ENCODE measurements at regions not wholly inside any gene's neighbourhood (a gene's known extent, or its start where the extent isn't known, plus 50 kb on each side); places are given as distances from the start of the nearest gene placed in this dataset.
"Not testable (repeated sequence)": the region's sequence is repeated elsewhere in the genome, so short reads cannot be mapped to it uniquely, and the experiment has no call there.

- not testable (repeated sequence) for DNase-seq (ENCODE audit: low spot score); ATAC-seq (ENCODE audit: low FRiP score)
Observed at GRCh38 chr16:21366998-21367397, 88.9 kb upstream of the CRYM start.

GRCh38 chr16:21365541-21365940 lies 87.5 kb upstream of the CRYM start:
- ATAC-seq (ENCODE audit: low FRiP score); DNase-seq (ENCODE audit: low spot score): not testable (repeated sequence)

GRCh38 chr16:21363550-21364223 lies 85.6 kb upstream of the CRYM start:
- DNase-seq (ENCODE audit: low spot score); ATAC-seq (ENCODE audit: low FRiP score): not testable (repeated sequence)

GRCh38 chr16:21361612-21362227 lies 83.6 kb upstream of the CRYM start:
- not testable (repeated sequence) for DNase-seq (ENCODE audit: low spot score)

GRCh38 chr16:21361045-21361444 lies 83.0 kb upstream of the CRYM start:
- DNase-seq (ENCODE audit: low spot score); ATAC-seq (ENCODE audit: low FRiP score): not testable (repeated sequence)

More at GRCh38 chr16:21361612-21362227, 83.6 kb upstream of the CRYM start:
- ATAC-seq (ENCODE audit: low FRiP score): not testable (repeated sequence)

- not testable (repeated sequence) for ATAC-seq (ENCODE audit: low FRiP score); DNase-seq (ENCODE audit: low spot score)
Observed at GRCh38 chr16:21359513-21359912, 81.4 kb upstream of the CRYM start.

GRCh38 chr16:21358261-21358795 lies 80.2 kb upstream of the CRYM start:
- DNase-seq (ENCODE audit: low spot score); ATAC-seq (ENCODE audit: low FRiP score): not testable (repeated sequence)

- ATAC-seq (ENCODE audit: low FRiP score); DNase-seq (ENCODE audit: low spot score): not testable (repeated sequence)
Observed at GRCh38 chr16:21356308-21356707, 78.2 kb upstream of the CRYM start.

- not testable (repeated sequence) for DNase-seq (ENCODE audit: low spot score); ATAC-seq (ENCODE audit: low FRiP score)
Observed at GRCh38 chr16:21351433-21351832, 73.3 kb upstream of the CRYM start.

GRCh38 chr16:21350851-21351250 lies 72.8 kb upstream of the CRYM start:
- not testable (repeated sequence) for DNase-seq (ENCODE audit: low spot score); ATAC-seq (ENCODE audit: low FRiP score)

- not testable (repeated sequence) for DNase-seq (ENCODE audit: low spot score); ATAC-seq (ENCODE audit: low FRiP score)
Observed at GRCh38 chr16:21349336-21349735, 71.2 kb upstream of the CRYM start.

- not testable (repeated sequence) for ATAC-seq (ENCODE audit: low FRiP score); DNase-seq (ENCODE audit: low spot score)
Observed at GRCh38 chr16:21348815-21349214, 70.7 kb upstream of the CRYM start.

GRCh38 chr16:21347538-21347937 lies 69.4 kb upstream of the CRYM start:
- not testable (repeated sequence) for DNase-seq (ENCODE audit: low spot score); ATAC-seq (ENCODE audit: low FRiP score)

GRCh38 chr16:21346756-21347491 lies 68.8 kb upstream of the CRYM start:
- not testable (repeated sequence) for DNase-seq (ENCODE audit: low spot score); ATAC-seq (ENCODE audit: low FRiP score)

GRCh38 chr16:21344361-21344912 lies 66.3 kb upstream of the CRYM start:
- DNase-seq (ENCODE audit: low spot score); ATAC-seq (ENCODE audit: low FRiP score): not testable (repeated sequence)
